IPS-18a (cell line): ENCODE measurements at regions not wholly inside any gene's neighbourhood (a gene's known extent, or its start where the extent isn't known, plus 50 kb on each side); places are given as distances from the start of the nearest gene placed in this dataset.

Experiments
- H3K27ac ChIP-seq: one replicate; pipeline ENCODE4 v1.5.1; 2013; ENCODE audit warnings: low read length
- H3K27me3 ChIP-seq: one replicate; pipeline ENCODE4 v1.6.1; 2013; ENCODE audit warnings: mild to moderate bottlenecking, low read length; ENCODE audit not compliant: control insufficient read depth, insufficient read depth
- H3K36me3 ChIP-seq: one replicate; pipeline ENCODE4 v1.6.1; 2013; ENCODE audit warnings: low read depth, low read length; ENCODE audit not compliant: control insufficient read depth
- H3K4me1 ChIP-seq: one replicate; pipeline ENCODE4 v1.6.1; 2013; ENCODE audit warnings: low read depth, low read length; ENCODE audit not compliant: control insufficient read depth
- H3K4me3 ChIP-seq: one replicate; pipeline ENCODE4 v1.5.1; 2013; ENCODE audit warnings: low read length
- H3K9ac ChIP-seq: one replicate; pipeline ENCODE4 v1.6.1; 2013; ENCODE audit warnings: mild to moderate bottlenecking, low read length, moderate library complexity
- H3K9me3 ChIP-seq: one replicate; pipeline ENCODE4 v1.6.1; 2013; ENCODE audit warnings: low read depth, low read length; ENCODE audit not compliant: control insufficient read depth

DNA sequence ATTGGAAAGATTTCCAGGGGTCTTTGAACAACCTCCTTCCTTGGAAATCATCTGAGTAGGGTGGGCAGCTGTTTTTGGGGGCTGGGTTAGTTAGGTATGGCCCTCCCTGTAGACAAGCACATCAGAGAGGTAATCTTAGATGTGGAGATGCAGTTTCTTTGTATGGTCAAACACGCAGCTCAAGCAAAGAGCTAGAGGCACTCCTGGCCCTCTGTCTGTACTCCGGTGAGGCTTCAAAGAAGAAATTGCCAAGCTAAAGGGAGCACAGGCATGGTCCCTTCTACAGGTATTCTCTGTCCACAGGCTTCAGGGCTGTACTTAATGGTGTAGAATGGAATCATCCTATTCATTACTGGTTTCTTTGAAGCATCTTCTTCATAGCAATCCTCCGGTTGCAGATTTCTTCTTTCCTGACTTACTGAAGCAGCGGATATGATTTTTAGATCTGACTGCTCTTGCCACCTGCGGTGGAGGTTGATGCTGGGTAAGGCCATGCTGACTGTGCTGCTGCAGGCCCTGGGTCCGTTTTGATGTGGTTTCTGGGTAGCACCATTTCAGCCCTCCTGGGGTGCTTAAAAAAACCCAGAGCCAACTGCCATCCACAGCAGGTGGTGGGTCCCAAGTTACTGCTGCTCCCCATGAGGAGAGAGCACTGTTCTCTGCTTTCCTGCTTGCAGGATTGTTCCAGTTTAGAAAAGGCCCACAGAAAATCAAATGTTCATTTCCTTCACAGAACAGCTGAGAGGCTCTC lies 318.9 kb upstream of the GATB start:
- Histone ChIP-seq H3K4me1 (peaks cover 7% of the 10 kb centered on the region), H3K9ac (no peak overlapping the region), H3K4me3 (no peak overlapping the region), H3K27me3 (no peaks in the 10 kb centered on the region), H3K9me3 (no peaks in the 10 kb centered on the region), H3K36me3 (no peaks in the 10 kb centered on the region), H3K27ac (no peak overlapping the region)

GRCh38 chr4:152079079-152079478 lies 318.3 kb upstream of the GATB start:
- Histone ChIP-seq H3K4me3 (no peak overlapping the region), H3K36me3 (no peaks in the 10 kb centered on the region), H3K27me3 (no peaks in the 10 kb centered on the region), H3K4me1 (peaks cover 7% of the 10 kb centered on the region), H3K27ac (no peak overlapping the region), H3K9ac (no peak overlapping the region), H3K9me3 (no peaks in the 10 kb centered on the region)

DNA sequence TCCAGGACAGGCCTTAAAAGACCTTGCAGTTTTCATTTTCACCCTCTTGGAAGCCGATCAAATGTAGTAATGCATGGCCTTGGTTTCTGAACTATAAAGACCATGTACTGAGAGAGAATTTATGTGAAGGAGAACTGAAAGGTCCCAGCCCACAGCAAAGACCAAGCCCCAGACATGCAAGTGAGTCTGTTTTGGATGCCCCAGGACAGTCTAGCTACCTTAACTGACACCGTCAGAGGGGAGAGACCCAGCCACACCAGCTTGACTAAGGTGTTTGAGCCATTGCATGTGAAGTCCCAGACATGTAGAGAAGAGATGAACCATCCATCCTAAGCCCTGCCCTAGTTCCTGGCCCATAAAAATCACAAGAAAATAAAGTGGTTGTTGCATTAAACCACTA lies 316.8 kb upstream of the GATB start:
- H3K4me3 ChIP-seq: no peak overlapping the region
- H3K36me3 ChIP-seq: no peaks in the 10 kb centered on the region
- no peaks in the 10 kb centered on the region for H3K9me3 ChIP-seq
- H3K27me3 ChIP-seq: no peaks in the 10 kb centered on the region
- no peak overlapping the region for H3K27ac ChIP-seq
- H3K4me1 ChIP-seq: peaks cover 7% of the 10 kb centered on the region
- no peak overlapping the region for H3K9ac ChIP-seq

DNA sequence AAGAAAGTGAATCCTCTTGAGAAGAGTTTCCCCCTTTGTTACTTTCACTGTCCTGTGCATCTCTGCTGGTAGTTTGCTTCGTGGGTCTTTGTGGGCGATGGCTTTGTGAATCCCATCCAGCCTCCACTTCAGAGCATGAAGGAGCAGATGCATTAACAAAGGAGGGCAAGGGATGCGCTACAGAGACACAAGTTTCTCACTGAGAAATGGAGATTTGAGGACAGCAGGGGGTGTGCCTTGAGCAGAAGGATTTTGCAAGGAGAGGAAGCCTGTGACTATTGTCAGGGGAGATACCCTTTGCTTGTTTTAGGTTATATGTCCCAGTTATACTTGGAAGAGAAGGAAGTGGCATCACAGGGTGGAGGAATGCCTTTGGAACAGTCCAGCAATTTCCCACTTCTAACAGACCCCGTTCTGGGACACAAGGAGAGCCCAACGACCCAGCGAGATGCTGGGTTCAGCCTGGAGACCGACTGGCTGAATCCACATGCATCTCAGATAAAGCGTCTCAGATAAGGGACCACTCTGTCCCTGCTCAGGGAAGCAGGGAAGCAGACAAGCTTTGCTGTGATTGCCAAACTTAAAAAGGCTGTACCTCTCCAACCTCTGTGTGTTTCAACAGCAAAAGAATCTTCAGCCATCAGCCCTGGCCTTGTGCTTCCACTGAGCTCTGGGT lies 314.6 kb upstream of the GATB start:
- Histone ChIP-seq H3K9ac (no peak overlapping the region), H3K36me3 (no peaks in the 10 kb centered on the region), H3K4me3 (no peak overlapping the region), H3K27ac (no peak overlapping the region), H3K27me3 (no peaks in the 10 kb centered on the region), H3K4me1 (peaks cover 7% of the 10 kb centered on the region), H3K9me3 (no peaks in the 10 kb centered on the region)

DNA sequence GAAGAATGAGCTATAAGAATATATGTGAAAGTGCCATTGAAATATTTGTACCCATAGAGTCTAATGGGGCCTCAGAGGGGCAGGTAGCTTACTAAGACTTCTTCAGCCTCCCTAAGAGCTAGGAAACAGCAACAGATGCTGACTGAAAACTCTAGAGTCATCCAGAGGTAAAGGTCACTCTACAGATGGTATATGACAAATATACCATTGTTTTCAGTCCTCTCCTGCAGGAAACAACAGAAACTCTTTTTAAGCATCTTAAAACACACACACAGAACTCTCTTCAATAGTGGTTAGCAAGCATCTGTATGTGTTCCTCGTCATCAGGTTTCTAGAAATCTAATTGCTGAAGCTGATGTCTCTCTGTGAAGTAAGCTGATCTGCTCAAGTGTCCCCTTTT lies 313.8 kb upstream of the GATB start:
- Histone ChIP-seq H3K9me3 (no peaks in the 10 kb centered on the region), H3K4me1 (peaks cover 7% of the 10 kb centered on the region), H3K9ac (no peak overlapping the region), H3K4me3 (no peak overlapping the region), H3K27ac (no peak overlapping the region), H3K27me3 (no peaks in the 10 kb centered on the region), H3K36me3 (no peaks in the 10 kb centered on the region)

- Histone ChIP-seq H3K27me3 (no peaks in the 10 kb centered on the region), H3K36me3 (no peaks in the 10 kb centered on the region), H3K9ac (no peak overlapping the region), H3K9me3 (no peaks in the 10 kb centered on the region), H3K4me1 (peaks cover 7% of the 10 kb centered on the region), H3K4me3 (no peak overlapping the region), H3K27ac (no peak overlapping the region)
Measured at GRCh38 chr4:152074088-152074437, 313.3 kb upstream of the GATB start.

DNA sequence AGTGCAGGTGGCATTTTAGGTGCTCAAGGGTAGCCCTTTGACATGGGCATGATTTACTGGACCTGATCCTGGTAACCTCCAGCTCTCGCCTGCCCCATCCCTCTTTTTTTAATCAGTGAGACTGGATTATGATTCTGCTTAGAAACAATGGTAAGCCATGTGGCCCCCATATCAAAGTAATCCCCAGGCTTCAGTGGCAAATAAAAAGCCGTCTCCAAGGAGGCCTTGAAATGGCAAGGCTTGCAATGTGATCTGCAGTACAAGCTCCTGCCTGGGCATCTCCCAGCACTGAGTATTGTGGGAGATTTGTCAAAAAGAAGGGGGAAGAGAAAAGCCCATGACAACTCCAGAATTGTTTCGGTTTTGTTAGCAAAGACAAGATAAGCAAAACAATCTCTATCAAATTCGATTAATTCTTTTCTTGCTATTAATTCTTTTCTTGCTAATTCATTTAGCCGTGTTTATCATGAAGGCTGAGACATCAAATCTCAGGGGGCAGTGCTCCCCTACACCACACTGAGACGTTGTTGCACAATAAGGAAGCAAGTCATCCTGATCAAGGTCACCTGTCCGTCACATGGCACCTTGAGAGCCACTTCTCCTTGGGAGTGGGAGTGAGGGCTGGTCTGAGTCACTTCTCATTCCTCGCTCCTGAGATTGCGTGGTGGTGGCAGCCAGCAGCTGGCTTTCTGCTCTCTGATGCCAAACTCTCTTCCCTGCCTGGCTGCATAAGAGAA lies 312.7 kb upstream of the GATB start:
- no peaks in the 10 kb centered on the region for H3K36me3 ChIP-seq
- H3K27ac ChIP-seq: no peak overlapping the region
- no peaks in the 10 kb centered on the region for H3K27me3 ChIP-seq
- peaks cover 7% of the 10 kb centered on the region for H3K4me1 ChIP-seq
- no peaks in the 10 kb centered on the region for H3K9me3 ChIP-seq
- H3K9ac ChIP-seq: no peak overlapping the region
- H3K4me3 ChIP-seq: no peak overlapping the region

DNA sequence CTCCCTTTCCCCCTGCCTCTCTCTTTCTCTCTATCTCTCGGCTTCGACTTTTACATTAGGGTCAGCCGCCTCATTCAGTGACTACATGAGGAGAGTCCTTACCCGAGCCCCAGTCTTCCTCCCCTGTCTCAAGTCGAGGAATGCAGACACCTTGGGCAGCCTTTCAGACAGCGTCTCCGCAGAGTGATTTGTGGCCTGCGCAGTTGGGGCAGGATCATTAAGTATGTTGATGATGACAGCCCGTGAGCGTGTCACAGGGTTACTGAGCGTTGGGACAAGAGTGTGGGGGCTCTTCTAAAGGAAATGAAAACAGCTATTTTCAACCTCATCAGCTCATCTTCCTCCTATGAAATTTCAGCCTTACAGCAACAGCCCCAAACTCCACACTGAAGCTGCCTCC lies 312.1 kb upstream of the GATB start:
- Histone ChIP-seq H3K27me3 (no peaks in the 10 kb centered on the region), H3K27ac (no peak overlapping the region), H3K9me3 (no peaks in the 10 kb centered on the region), H3K36me3 (no peaks in the 10 kb centered on the region), H3K9ac (no peak overlapping the region), H3K4me1 (peaks cover 7% of the 10 kb centered on the region), H3K4me3 (no peak overlapping the region)

- Histone ChIP-seq H3K27me3 (no peaks in the 10 kb centered on the region), H3K9ac (no peak overlapping the region), H3K4me3 (no peak overlapping the region), H3K4me1 (peaks cover 7% of the 10 kb centered on the region), H3K9me3 (no peaks in the 10 kb centered on the region), H3K27ac (no peak overlapping the region), H3K36me3 (no peaks in the 10 kb centered on the region)
Measured at GRCh38 chr4:152072001-152072485, 311.2 kb upstream of the GATB start.

- Histone ChIP-seq H3K27me3 (no peaks in the 10 kb centered on the region), H3K9me3 (no peaks in the 10 kb centered on the region), H3K27ac (no peak overlapping the region), H3K4me3 (no peak overlapping the region), H3K4me1 (peaks cover 7% of the 10 kb centered on the region), H3K36me3 (no peaks in the 10 kb centered on the region), H3K9ac (no peak overlapping the region)
Measured at GRCh38 chr4:152070854-152071253, 310.0 kb upstream of the GATB start.

DNA sequence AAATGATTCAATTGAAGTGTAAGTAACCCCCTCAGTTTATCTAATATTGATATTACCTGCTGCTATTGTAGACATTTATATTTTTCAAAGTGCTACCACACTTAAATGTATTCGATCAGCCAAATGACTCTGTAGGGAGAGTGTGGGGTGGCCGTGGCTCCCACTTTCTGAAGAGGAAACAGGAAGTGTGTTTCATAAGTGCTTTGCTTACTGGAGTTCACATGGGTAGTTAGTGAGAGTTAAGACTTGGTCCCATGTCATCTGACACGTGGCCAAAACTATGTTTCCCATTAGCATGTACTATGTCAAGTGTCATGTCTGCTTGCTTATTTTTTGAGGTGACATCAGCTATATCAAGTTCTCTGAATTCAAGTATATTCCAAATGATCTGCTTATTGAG lies 308.1 kb upstream of the GATB start:
- Histone ChIP-seq H3K4me1 (no peaks in the 10 kb centered on the region), H3K36me3 (no peaks in the 10 kb centered on the region), H3K27ac (no peak overlapping the region)

More for the DNA sequence above, 308.1 kb upstream of the GATB start:
- H3K9ac ChIP-seq: no peak overlapping the region
- H3K27me3 ChIP-seq: no peaks in the 10 kb centered on the region
- H3K4me3 ChIP-seq: no peak overlapping the region
- H3K9me3 ChIP-seq: no peaks in the 10 kb centered on the region
